ENCODE measurements at regions not wholly inside any gene's neighbourhood (a gene's known extent, or its start where the extent isn't known, plus 50 kb on each side); places are given as distances from the start of the nearest gene placed in this dataset.

DNA sequence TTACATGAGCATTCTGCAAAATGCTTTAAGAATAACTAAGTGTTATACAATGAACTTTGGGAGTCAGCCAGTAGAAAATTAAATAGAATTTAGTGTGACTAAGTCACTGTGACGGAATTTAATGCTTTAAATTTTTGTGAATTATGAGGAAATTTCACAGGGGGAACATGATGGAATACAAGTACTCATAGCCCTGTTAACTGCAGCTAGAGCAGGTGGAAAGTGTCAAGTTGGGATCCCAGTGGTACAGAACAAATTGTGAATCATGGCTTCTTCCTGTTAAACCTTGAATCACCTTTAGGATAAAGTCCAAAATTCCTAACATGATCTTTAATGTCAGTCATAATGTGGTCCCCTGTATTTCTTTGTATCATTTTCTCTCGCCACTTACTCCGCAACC, 212.2 kb upstream of the CENPE start:
- Histone ChIP-seq H3K36me3 (ENCODE audit: control insufficient read depth, insufficient read depth, low read length) (no peaks in the 10 kb centered on the region), H3K4me3 (ENCODE audit: low read depth, low read length) (no peak overlapping the region), H3K4me1 (peaks cover 6% of the 10 kb centered on the region; the same call in 1 of the 2 replicates), H3K9me3 (no peaks in the 10 kb centered on the region), H3K27me3 (replicated peaks; ENCODE audit: control insufficient read depth, insufficient read depth, low read length) (no peaks in the 10 kb centered on the region)
- TF ChIP-seq, protein P1, sequence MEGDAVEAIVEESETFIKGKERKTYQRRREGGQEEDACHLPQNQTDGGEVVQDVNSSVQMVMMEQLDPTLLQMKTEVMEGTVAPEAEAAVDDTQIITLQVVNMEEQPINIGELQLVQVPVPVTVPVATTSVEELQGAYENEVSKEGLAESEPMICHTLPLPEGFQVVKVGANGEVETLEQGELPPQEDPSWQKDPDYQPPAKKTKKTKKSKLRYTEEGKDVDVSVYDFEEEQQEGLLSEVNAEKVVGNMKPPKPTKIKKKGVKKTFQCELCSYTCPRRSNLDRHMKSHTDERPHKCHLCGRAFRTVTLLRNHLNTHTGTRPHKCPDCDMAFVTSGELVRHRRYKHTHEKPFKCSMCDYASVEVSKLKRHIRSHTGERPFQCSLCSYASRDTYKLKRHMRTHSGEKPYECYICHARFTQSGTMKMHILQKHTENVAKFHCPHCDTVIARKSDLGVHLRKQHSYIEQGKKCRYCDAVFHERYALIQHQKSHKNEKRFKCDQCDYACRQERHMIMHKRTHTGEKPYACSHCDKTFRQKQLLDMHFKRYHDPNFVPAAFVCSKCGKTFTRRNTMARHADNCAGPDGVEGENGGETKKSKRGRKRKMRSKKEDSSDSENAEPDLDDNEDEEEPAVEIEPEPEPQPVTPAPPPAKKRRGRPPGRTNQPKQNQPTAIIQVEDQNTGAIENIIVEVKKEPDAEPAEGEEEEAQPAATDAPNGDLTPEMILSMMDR (IDR thresholded peaks at IDR 0.05; ENCODE audit: insufficient read depth in 1 of 2, low read depth in 1 of 2, low read length in 1 of 2, severe bottlenecking in 1 of 2, unreplicated experiment in 1 of 2): no peak
- no peak overlapping the region for H3K27ac Mint-ChIP-seq (ENCODE audit: unreplicated experiment)
- H3K4me1 Mint-ChIP-seq (ENCODE audit: low read depth, unreplicated experiment): peaks cover 10% of the 10 kb centered on the region
- CTCF ChIA-PET: no interaction called here
- no peak overlapping the region for H3K4me3 Mint-ChIP-seq (ENCODE audit: unreplicated experiment)
- DNase-seq: no peak
- peaks cover 6% of the 10 kb centered on the region for H3K9me3 Mint-ChIP-seq (ENCODE audit: unreplicated experiment)
- no TSS peak for BruUV-seq (replicated peaks)
- H3K36me3 Mint-ChIP-seq (ENCODE audit: insufficient read depth, unreplicated experiment): no peaks in the 10 kb centered on the region
- H3K27me3 Mint-ChIP-seq (ENCODE audit: insufficient read depth, unreplicated experiment): no peaks in the 10 kb centered on the region
- intact Hi-C loops (cut with micrococcal nuclease; ENCODE audit: unreplicated experiment): no loop called here
- POLR2A ChIA-PET: no interaction called here

DNA sequence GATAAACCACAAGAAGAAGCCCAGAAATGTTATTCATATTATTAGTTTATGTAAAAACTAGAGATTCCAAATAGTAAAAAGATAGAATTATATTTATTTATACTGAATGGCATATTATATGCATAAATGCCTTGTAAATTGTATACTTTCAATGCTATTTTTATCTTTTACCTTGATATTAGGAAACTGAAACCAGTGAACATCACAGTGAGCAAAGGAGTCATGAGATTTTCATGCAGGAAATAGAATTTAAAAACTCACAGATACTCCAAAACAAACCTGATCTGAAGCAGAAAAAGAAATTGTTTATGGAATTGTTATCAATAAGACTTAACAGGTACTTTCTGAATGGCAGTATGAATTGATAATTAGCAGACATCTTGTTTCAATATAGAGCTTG, 207.3 kb upstream of the CENPE start:
- CTCF ChIA-PET: no interaction called here
- BruUV-seq (replicated peaks): no TSS peak
- TF ChIP-seq, protein P1 (IDR thresholded peaks at IDR 0.05; ENCODE audit: insufficient read depth in 1 of 2, low read depth in 1 of 2, low read length in 1 of 2, severe bottlenecking in 1 of 2, unreplicated experiment in 1 of 2): no peak
- no peaks in the 10 kb centered on the region for H3K9me3 ChIP-seq
- peaks cover 2% of the 10 kb centered on the region; the same call in 1 of the 2 replicates for H3K4me1 ChIP-seq
- no peaks in the 10 kb centered on the region for H3K36me3 Mint-ChIP-seq (ENCODE audit: insufficient read depth, unreplicated experiment)
- POLR2A ChIA-PET: no interaction called here
- H3K4me3 Mint-ChIP-seq (ENCODE audit: unreplicated experiment): no peak overlapping the region
- H3K27ac Mint-ChIP-seq (ENCODE audit: unreplicated experiment): no peak overlapping the region
- H3K4me1 Mint-ChIP-seq (ENCODE audit: low read depth, unreplicated experiment): peaks cover 6% of the 10 kb centered on the region
- intact Hi-C loops (cut with micrococcal nuclease; ENCODE audit: unreplicated experiment): no loop called here
- H3K27me3 Mint-ChIP-seq (ENCODE audit: insufficient read depth, unreplicated experiment): no peaks in the 10 kb centered on the region
- H3K9me3 Mint-ChIP-seq (ENCODE audit: unreplicated experiment): no peaks in the 10 kb centered on the region
- no peaks in the 10 kb centered on the region for H3K27me3 ChIP-seq (replicated peaks; ENCODE audit: control insufficient read depth, insufficient read depth, low read length)
- no peak overlapping the region for H3K4me3 ChIP-seq (ENCODE audit: low read depth, low read length)
- DNase-seq: no peak
- no peaks in the 10 kb centered on the region for H3K36me3 ChIP-seq (ENCODE audit: control insufficient read depth, insufficient read depth, low read length)

DNA sequence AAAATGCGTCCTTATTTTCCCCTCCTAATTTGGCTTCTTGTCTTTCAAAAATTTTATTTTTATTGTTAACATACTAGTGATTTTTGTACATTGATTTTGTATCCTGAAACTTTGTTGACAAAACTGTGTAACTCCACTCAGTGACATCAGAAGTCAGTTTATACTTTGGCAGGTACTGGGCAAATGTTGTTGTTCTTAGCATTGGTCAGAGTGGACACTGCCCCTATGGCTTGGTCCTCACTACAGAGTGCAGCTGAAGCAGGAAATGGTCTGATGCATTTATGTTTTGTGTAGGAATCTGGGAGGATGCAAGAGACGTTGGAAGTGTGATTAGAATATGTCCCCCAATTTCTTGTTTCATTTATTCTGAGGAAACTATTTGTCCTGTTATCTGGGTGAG, 205.5 kb upstream of the CENPE start:
- Histone ChIP-seq H3K27me3 (replicated peaks; ENCODE audit: control insufficient read depth, insufficient read depth, low read length) (no peaks in the 10 kb centered on the region), H3K4me1 (peaks cover 4% of the 10 kb centered on the region; the same call in 1 of the 2 replicates), H3K9me3 (no peaks in the 10 kb centered on the region), H3K36me3 (ENCODE audit: control insufficient read depth, insufficient read depth, low read length) (no peaks in the 10 kb centered on the region), H3K4me3 (ENCODE audit: low read depth, low read length) (no peak overlapping the region)
- no TSS peak for BruUV-seq (replicated peaks)
- TF ChIP-seq, protein P1 (IDR thresholded peaks at IDR 0.05; ENCODE audit: insufficient read depth in 1 of 2, low read depth in 1 of 2, low read length in 1 of 2, severe bottlenecking in 1 of 2, unreplicated experiment in 1 of 2): no peak
- H3K4me1 Mint-ChIP-seq (ENCODE audit: low read depth, unreplicated experiment): peaks cover 6% of the 10 kb centered on the region
- POLR2A ChIA-PET: no interaction called here
- no peaks in the 10 kb centered on the region for H3K9me3 Mint-ChIP-seq (ENCODE audit: unreplicated experiment)
- CTCF ChIA-PET: interaction anchor here (1.0 kb wide), 1 partner anchor 196 kb away, joined by 3 read pairs; no protein-coding TSS in a partner anchor
- H3K27me3 Mint-ChIP-seq (ENCODE audit: insufficient read depth, unreplicated experiment): no peaks in the 10 kb centered on the region
- DNase-seq: no peak
- H3K4me3 Mint-ChIP-seq (ENCODE audit: unreplicated experiment): no peak overlapping the region
- no peak overlapping the region for H3K27ac Mint-ChIP-seq (ENCODE audit: unreplicated experiment)
- intact Hi-C loops (cut with micrococcal nuclease; ENCODE audit: unreplicated experiment): no loop called here
- no peaks in the 10 kb centered on the region for H3K36me3 Mint-ChIP-seq (ENCODE audit: insufficient read depth, unreplicated experiment)
